Sigmoid colon (tissue), 4 donors: ENCODE measurements at regions not wholly inside any gene's neighbourhood (a gene's known extent, or its start where the extent isn't known, plus 50 kb on each side); places are given as distances from the start of the nearest gene placed in this dataset.
"Not testable (repeated sequence)": the region's sequence is repeated elsewhere in the genome, so short reads cannot be mapped to it uniquely, and the experiment has no call there.

Experiments used
- CTCF ChIP-seq, 4 experiments: fragments of 450-650 bp in 3 of 4; fragments of 200-600 bp in 1 of 4; IDR thresholded peaks; one replicate each; pipeline ENCODE4 v1.5.1; 2016 to 2019; ENCODE audit warnings: antibody characterized with exemption in 4 of 4, mild to moderate bottlenecking in 3 of 4, moderate library complexity in 2 of 4
- EP300 ChIP-seq, 4 donors: sonication (generic); formaldehyde crosslinking; IDR thresholded peaks; one replicate each; pipeline ENCODE4 v1.6.1; 2017; ENCODE audit warnings: antibody characterized with exemption in 4 of 4
- POLR2A ChIP-seq, 2 donors: fragments of 450-650 bp; IDR thresholded peaks; one replicate each; pipeline ENCODE4 v1.6.1; 2016; ENCODE audit warnings: antibody characterized with exemption in 2 of 2, mild to moderate bottlenecking in 2 of 2, moderate library complexity in 2 of 2

- not testable (repeated sequence) for TF ChIP-seq CTCF, EP300, POLR2A (IDR thresholded peaks at IDR 0.05)
Measured at GRCh38 chr20:47983642-47984041, 198.4 kb upstream of the SULF2 start.
